ENCODE measurements at regions not wholly inside any gene's neighbourhood (a gene's known extent, or its start where the extent isn't known, plus 50 kb on each side); places are given as distances from the start of the nearest gene placed in this dataset.

- TF ChIP-seq CTCF (conservative IDR thresholded peaks at IDR 0.05; ENCODE audit: low read depth, low read length) (no peak), EZH2 (IDR thresholded peaks at IDR 0.05; ENCODE audit: low read length, unreplicated experiment) (no peak)
Measured at GRCh38 chr16:79959226-79959625, 358.7 kb upstream of the MAF start.

Data from PC-3 (cell line).